SJSA1 (cell line): ENCODE measurements at regions not wholly inside any gene's neighbourhood (a gene's known extent, or its start where the extent isn't known, plus 50 kb on each side); places are given as distances from the start of the nearest gene placed in this dataset.

Source experiments
- DNase-seq, 2 experiments: peaks; one replicate each; pipeline ENCODE4 v3.0.0-alpha.2; 2015 to 2020; ENCODE audit warnings: low spot score in 2 of 2, low read depth in 1 of 2
- H3K27ac ChIP-seq: fragments of 250-450 bp; sonication (Bioruptor Pico); 2 replicates; pipeline ENCODE4 v1.5.1; 2020; ENCODE audit warnings: mild to moderate bottlenecking, moderate library complexity
- H3K27me3 ChIP-seq: fragments of 250-450 bp; sonication (Bioruptor Pico); replicated peaks from 2 replicates; pipeline ENCODE4 v1.5.1; 2020; ENCODE audit warnings: mild to moderate bottlenecking, moderate library complexity
- H3K36me3 ChIP-seq: fragments of 250-450 bp; sonication (Bioruptor Pico); 2 replicates; pipeline ENCODE4 v1.5.1; 2020; ENCODE audit warnings: mild to moderate bottlenecking
- H3K4me1 ChIP-seq: fragments of 250-450 bp; sonication (Bioruptor Pico); replicated peaks from 2 replicates; pipeline ENCODE4 v1.6.1; 2021; ENCODE audit warnings: mild to moderate bottlenecking
- H3K4me3 ChIP-seq: fragments of 250-450 bp; sonication (Bioruptor Pico); 2 replicates; pipeline ENCODE4 v1.5.1; 2020; ENCODE audit warnings: mild to moderate bottlenecking
- H3K9me3 ChIP-seq: fragments of 250-450 bp; sonication (Bioruptor Pico); replicated peaks from 2 replicates; pipeline ENCODE4 v1.5.1; 2020; ENCODE audit warnings: mild to moderate bottlenecking

- Histone ChIP-seq H3K36me3 (no peaks in the 10 kb centered on the region), H3K27me3 (no peaks in the 10 kb centered on the region), H3K9me3 (no peaks in the 10 kb centered on the region), H3K27ac (no peak overlapping the region), H3K4me1 (no peaks in the 10 kb centered on the region), H3K4me3 (no peak overlapping the region)
- DNase-seq: no peak
Measured at GRCh38 chr11:92753161-92753560, 216.3 kb upstream of the MTNR1B start.

GRCh38 chr11:92758241-92758780 lies 211.1 kb upstream of the MTNR1B start:
- H3K27me3 ChIP-seq: no peaks in the 10 kb centered on the region
- H3K36me3 ChIP-seq: no peaks in the 10 kb centered on the region
- DNase-seq: no peak
- no peaks in the 10 kb centered on the region for H3K4me1 ChIP-seq
- H3K27ac ChIP-seq: no peak overlapping the region
- H3K9me3 ChIP-seq: no peaks in the 10 kb centered on the region
- H3K4me3 ChIP-seq: no peak overlapping the region

GRCh38 chr11:92759571-92760214 lies 209.8 kb upstream of the MTNR1B start:
- no peaks in the 10 kb centered on the region for H3K36me3 ChIP-seq
- no peaks in the 10 kb centered on the region for H3K9me3 ChIP-seq
- H3K27ac ChIP-seq: no peak overlapping the region
- no peaks in the 10 kb centered on the region for H3K4me1 ChIP-seq
- H3K4me3 ChIP-seq: no peak overlapping the region
- H3K27me3 ChIP-seq: no peaks in the 10 kb centered on the region
- DNase-seq: no peak

DNA sequence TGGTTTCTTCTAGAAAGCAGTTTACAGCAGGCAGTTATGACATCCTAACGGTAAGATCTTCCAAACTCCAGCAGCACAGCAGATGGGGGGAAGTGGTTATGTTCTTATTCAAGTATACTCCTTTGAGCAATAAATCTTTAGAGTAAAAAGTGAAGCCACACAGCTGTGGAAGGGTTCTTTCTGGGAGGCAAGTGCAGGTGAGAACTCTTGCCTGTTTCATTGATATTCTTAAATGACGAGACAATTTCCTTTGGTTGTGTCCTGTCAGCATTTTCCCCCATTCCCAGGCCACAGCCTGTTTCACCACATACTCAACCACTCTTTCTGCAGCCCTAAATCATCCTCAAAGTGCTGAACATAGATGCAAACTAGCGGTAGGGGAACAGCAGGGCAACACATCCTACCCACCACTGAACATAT lies 207.3 kb upstream of the MTNR1B start:
- Histone ChIP-seq H3K27me3 (no peaks in the 10 kb centered on the region), H3K27ac (no peak overlapping the region), H3K4me3 (no peak overlapping the region), H3K36me3 (no peaks in the 10 kb centered on the region), H3K4me1 (no peaks in the 10 kb centered on the region), H3K9me3 (no peaks in the 10 kb centered on the region)
- DNase-seq: no peak

DNA sequence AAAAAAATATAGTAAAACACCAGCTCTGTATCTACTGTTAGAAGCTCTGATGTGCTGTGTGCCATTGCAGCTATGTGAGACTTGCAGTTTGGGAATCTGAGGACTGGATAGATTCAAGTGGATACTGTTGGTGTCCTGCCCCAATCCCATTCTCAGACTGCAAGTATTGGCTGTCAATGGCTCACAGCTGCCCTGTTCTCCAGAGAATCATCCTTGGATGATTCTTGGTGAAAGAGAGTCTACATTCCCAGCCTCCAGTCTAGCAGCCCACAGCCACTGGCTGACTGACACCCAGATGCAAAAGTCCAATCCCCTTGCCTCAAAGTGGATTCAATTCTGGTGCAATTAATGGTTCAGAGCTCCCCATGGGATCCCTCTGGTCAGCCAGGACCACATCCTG lies 206.1 kb upstream of the MTNR1B start:
- Histone ChIP-seq H3K4me1 (no peaks in the 10 kb centered on the region), H3K4me3 (no peak overlapping the region), H3K9me3 (no peaks in the 10 kb centered on the region), H3K36me3 (no peaks in the 10 kb centered on the region), H3K27me3 (no peaks in the 10 kb centered on the region), H3K27ac (no peak overlapping the region)
- DNase-seq: no peak

DNA sequence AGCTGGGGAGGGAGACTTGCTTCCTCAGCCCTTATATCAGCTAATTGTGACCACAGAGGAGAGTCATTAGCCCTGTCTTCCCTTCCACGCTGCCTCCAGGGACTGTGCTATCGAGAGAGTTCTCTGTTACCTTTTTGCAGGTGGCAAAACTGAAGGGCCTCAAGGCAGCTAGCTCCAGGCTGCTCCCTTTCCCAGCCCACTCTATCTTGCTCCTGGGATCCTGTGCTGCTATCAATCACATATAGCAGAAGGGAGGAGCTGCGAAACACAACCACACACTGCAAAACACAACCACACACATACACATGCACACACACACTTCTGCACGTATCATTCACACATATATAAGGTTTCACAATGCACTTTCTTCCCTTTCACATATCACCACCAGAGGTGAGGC lies 205.3 kb upstream of the MTNR1B start:
- no peaks in the 10 kb centered on the region for H3K36me3 ChIP-seq
- no peaks in the 10 kb centered on the region for H3K4me1 ChIP-seq
- DNase-seq: no peak
- no peak overlapping the region for H3K27ac ChIP-seq
- no peaks in the 10 kb centered on the region for H3K27me3 ChIP-seq
- no peak overlapping the region for H3K4me3 ChIP-seq
- no peaks in the 10 kb centered on the region for H3K9me3 ChIP-seq

- H3K27ac ChIP-seq: no peak overlapping the region
Measured at GRCh38 chr11:92765082-92765840, 204.2 kb upstream of the MTNR1B start.

GRCh38 chr11:92765965-92766371 lies 203.5 kb upstream of the MTNR1B start:
- no peaks in the 10 kb centered on the region for H3K36me3 ChIP-seq
- H3K9me3 ChIP-seq: no peaks in the 10 kb centered on the region
- no peak for DNase-seq
- no peak overlapping the region for H3K4me3 ChIP-seq
- no peaks in the 10 kb centered on the region for H3K27me3 ChIP-seq
- H3K27ac ChIP-seq: no peak overlapping the region
- H3K4me1 ChIP-seq: no peaks in the 10 kb centered on the region

More at GRCh38 chr11:92765082-92765840, 204.2 kb upstream of the MTNR1B start:
- H3K36me3 ChIP-seq: no peaks in the 10 kb centered on the region
- no peak for DNase-seq
- H3K4me3 ChIP-seq: no peak overlapping the region
- no peaks in the 10 kb centered on the region for H3K4me1 ChIP-seq
- H3K27me3 ChIP-seq: no peaks in the 10 kb centered on the region
- no peaks in the 10 kb centered on the region for H3K9me3 ChIP-seq

DNA sequence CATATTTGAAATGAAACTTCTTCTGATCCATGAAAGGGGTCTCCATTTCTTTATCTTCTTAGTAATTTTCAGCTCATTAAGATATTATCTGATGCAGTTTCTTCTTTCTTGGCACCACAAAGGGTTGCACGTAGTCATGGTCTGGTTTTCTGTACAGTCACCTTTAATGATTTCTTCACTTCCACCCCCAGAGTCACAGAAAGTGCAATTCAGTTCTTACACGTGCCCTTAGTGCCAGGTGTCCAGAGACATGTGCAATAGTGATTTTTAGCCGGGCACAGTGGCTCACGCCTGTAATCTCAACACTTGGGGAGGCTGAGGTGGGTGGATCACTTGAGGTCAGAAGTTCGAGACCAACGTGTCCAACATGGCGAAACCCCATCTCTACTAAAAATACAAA lies 202.8 kb upstream of the MTNR1B start:
- H3K4me3 ChIP-seq: no peak overlapping the region
- DNase-seq: no peak
- H3K4me1 ChIP-seq: no peaks in the 10 kb centered on the region
- no peaks in the 10 kb centered on the region for H3K27me3 ChIP-seq
- H3K36me3 ChIP-seq: no peaks in the 10 kb centered on the region
- no peaks in the 10 kb centered on the region for H3K9me3 ChIP-seq
- H3K27ac ChIP-seq: no peak overlapping the region

- no peaks in the 10 kb centered on the region for H3K9me3 ChIP-seq
- H3K4me3 ChIP-seq: no peak overlapping the region
- no peak overlapping the region for H3K27ac ChIP-seq
- DNase-seq: no peak
- no peaks in the 10 kb centered on the region for H3K27me3 ChIP-seq
- no peaks in the 10 kb centered on the region for H3K4me1 ChIP-seq
- H3K36me3 ChIP-seq: no peaks in the 10 kb centered on the region
Measured at GRCh38 chr11:92767416-92767815, 202.0 kb upstream of the MTNR1B start.

DNA sequence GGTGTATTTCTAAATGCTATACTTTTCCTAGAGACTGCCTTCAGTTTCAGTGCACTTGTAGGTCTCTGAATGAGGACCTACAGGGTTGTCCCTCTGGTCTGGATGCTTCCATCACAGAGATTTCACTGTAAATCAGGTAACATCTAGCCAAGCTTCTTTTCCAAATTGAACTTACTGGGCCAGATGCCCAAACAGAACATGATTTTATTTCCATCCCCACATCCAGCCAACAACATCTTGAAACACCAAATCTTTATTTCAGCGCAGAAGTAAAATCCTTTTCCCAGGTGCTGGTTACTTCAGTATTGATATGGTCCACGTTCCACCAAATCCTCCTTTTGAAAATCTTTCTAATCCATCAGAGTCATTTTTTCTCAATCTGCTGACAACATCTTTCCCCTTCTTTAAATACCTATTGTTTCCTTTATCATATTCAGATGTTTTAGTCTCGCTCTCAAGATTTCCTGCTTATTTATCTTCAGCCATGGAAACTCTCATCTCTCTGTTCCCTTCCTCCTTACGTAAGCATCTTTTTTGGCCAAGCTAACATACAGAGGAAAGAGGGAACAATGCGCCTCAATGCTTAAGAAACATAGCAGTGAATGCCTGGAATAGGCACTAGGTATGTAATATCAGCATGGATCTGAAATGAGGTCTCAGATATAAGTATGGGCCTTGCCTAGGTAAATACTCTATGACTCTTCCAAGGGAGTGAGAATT lies 201.2 kb upstream of the MTNR1B start:
- DNase-seq: no peak
- Histone ChIP-seq H3K4me1 (no peaks in the 10 kb centered on the region), H3K27me3 (no peaks in the 10 kb centered on the region), H3K27ac (no peak overlapping the region), H3K9me3 (no peaks in the 10 kb centered on the region), H3K4me3 (no peak overlapping the region), H3K36me3 (no peaks in the 10 kb centered on the region)

GRCh38 chr11:92769112-92769511 lies 200.3 kb upstream of the MTNR1B start:
- Histone ChIP-seq H3K27me3 (no peaks in the 10 kb centered on the region), H3K4me1 (no peaks in the 10 kb centered on the region), H3K36me3 (no peaks in the 10 kb centered on the region), H3K9me3 (no peaks in the 10 kb centered on the region), H3K4me3 (no peak overlapping the region), H3K27ac (no peak overlapping the region)
- no peak for DNase-seq

DNA sequence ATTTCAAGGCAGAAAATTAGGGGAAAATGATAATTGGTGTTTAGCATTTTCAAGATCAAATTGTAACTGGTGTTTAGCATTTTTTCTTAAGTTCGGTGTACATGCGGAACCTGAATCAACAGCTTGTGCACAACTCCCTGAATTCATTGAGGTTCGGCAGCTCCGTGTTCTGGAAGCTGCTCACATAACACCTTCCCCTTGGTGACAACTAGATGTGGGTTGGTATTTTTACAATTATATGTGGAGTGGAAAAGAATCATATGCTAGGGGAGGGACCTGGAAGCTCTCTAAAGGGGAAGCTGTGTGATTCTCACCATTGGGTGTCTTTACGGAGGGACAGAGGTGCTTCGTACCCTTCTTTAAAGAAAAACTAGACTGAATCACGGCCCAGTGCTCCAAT lies 199.0 kb upstream of the MTNR1B start:
- Histone ChIP-seq H3K27ac (no peak overlapping the region), H3K36me3 (no peaks in the 10 kb centered on the region), H3K27me3 (no peaks in the 10 kb centered on the region), H3K4me1 (no peaks in the 10 kb centered on the region), H3K4me3 (no peak overlapping the region), H3K9me3 (no peaks in the 10 kb centered on the region)
- no peak for DNase-seq

DNA sequence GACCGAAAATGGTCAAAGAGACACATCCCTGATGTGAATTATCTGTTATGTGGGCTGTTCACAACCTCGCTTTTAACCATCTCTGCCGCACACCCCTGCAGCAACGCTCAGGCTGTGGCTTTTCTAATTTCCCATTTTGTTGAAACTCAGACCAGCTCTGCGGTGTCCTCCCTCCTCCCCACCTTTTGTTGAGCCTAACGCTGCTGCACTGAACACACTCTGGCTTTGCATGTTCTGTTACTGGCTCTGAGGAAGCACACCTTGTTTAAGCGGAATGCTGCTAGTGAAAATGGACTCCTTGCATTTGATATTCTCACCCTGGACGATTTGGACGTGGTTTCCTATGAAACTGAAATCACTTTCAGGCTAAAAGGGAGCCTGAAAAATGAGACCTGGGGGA lies 198.5 kb upstream of the MTNR1B start:
- no peak for DNase-seq
- Histone ChIP-seq H3K4me3 (no peak overlapping the region), H3K9me3 (no peaks in the 10 kb centered on the region)

More for the DNA sequence above, 198.5 kb upstream of the MTNR1B start:
- H3K4me1 ChIP-seq: no peaks in the 10 kb centered on the region
- H3K36me3 ChIP-seq: no peaks in the 10 kb centered on the region
- no peaks in the 10 kb centered on the region for H3K27me3 ChIP-seq
- no peak overlapping the region for H3K27ac ChIP-seq
